ENCODE measurements at regions not wholly inside any gene's neighbourhood (a gene's known extent, or its start where the extent isn't known, plus 50 kb on each side); places are given as distances from the start of the nearest gene placed in this dataset.

GRCh38 chr4:26106776-26107175 lies 192.8 kb downstream of the SMIM20 start:
- ChIA-PET SMC1A (ENCODE audit: uncharacterized antibody, unreplicated experiment) (interaction anchor here (0.6 to 1.4 kb wide), 3 partner anchors 9 to 161 kb away, joined by 3 read pairs; no protein-coding TSS in a partner anchor), POLR2A (no interaction called here), RAD21 (ENCODE audit: unreplicated experiment) (interaction anchor here (1.0 kb wide), 1 partner anchor 17 kb away, joined by 3 read pairs; no protein-coding TSS in a partner anchor), CTCF (interaction anchor here (1.7 kb wide), 1 partner anchor 12 kb away, joined by 4 read pairs; no protein-coding TSS in a partner anchor)
- Histone ChIP-seq H3K36me3 (ENCODE audit: control insufficient read depth in 2 of 2, insufficient read depth in 2 of 2, low read length in 1 of 2) (no peaks in the 10 kb centered on the region), H3K9ac (ENCODE audit: control insufficient read depth, insufficient read depth, low read length) (no peak overlapping the region), H4K20me1 (ENCODE audit: control insufficient read depth, insufficient read depth) (no peaks in the 10 kb centered on the region), H3K79me2 (ENCODE audit: control insufficient read depth, insufficient read depth, low read length) (no peaks in the 10 kb centered on the region), H2AFZ (ENCODE audit: control insufficient read depth, low read depth, low read length) (no peak overlapping the region), H3K27me3 (replicated peaks in 1 of 2; ENCODE audit: control insufficient read depth in 2 of 2, insufficient read depth in 2 of 2, low read length in 1 of 2) (no peaks in the 10 kb centered on the region), H3K27ac (ENCODE audit: control insufficient read depth, insufficient read depth) (no peak overlapping the region), H3K4me2 (ENCODE audit: control insufficient read depth, insufficient read depth) (no peak overlapping the region), H3K4me1 (ENCODE audit: control insufficient read depth, insufficient read depth, low read length) (no peaks in the 10 kb centered on the region), H3K9me3 (replicated peaks; ENCODE audit: control insufficient read depth, insufficient read depth, low read length) (peaks cover 3% of the 10 kb centered on the region; the same call in 2 of the 3 replicates), H3K4me3 (no peak overlapping the region)
- FAIRE-seq (no peak), ATAC-seq (no peak), DNase-seq (ENCODE audit: low read depth, low spot score) (no peak)
- in situ Hi-C loops (cut with MboI) (no loop called here), intact Hi-C loops (cut with micrococcal nuclease; ENCODE audit: unreplicated experiment) (no loop called here)
- no TSS peak for BruUV-seq (replicated peaks)
- TF ChIP-seq, protein P1, sequence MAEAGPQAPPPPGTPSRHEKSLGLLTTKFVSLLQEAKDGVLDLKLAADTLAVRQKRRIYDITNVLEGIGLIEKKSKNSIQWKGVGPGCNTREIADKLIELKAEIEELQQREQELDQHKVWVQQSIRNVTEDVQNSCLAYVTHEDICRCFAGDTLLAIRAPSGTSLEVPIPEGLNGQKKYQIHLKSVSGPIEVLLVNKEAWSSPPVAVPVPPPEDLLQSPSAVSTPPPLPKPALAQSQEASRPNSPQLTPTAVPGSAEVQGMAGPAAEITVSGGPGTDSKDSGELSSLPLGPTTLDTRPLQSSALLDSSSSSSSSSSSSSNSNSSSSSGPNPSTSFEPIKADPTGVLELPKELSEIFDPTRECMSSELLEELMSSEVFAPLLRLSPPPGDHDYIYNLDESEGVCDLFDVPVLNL (IDR thresholded peaks at IDR 0.05; ENCODE audit: low read depth, low read length), result no peak
- TF ChIP-seq DPF2 (IDR thresholded peaks at IDR 0.05), result no peak
- no peak for TF ChIP-seq NRF1 (conservative IDR thresholded peaks at IDR 0.05; ENCODE audit: low read depth, low read length)
- TF ChIP-seq YY1 (IDR thresholded peaks at IDR 0.05; ENCODE audit: low read depth, low read length), result no peak
- TF ChIP-seq, protein P2, sequence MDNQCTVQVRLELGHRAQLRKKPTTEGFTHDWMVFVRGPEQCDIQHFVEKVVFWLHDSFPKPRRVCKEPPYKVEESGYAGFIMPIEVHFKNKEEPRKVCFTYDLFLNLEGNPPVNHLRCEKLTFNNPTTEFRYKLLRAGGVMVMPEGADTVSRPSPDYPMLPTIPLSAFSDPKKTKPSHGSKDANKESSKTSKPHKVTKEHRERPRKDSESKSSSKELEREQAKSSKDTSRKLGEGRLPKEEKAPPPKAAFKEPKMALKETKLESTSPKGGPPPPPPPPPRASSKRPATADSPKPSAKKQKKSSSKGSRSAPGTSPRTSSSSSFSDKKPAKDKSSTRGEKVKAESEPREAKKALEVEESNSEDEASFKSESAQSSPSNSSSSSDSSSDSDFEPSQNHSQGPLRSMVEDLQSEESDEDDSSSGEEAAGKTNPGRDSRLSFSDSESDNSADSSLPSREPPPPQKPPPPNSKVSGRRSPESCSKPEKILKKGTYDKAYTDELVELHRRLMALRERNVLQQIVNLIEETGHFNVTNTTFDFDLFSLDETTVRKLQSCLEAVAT (IDR thresholded peaks at IDR 0.05), result no peak
- no peak for TF ChIP-seq SMAD5 (IDR thresholded peaks at IDR 0.05; ENCODE audit: low read depth)
- no peak for TF ChIP-seq CEBPZ (IDR thresholded peaks at IDR 0.05; ENCODE audit: low read depth, low read length)
- no peak for TF ChIP-seq ZZZ3 (IDR thresholded peaks at IDR 0.05; ENCODE audit: control insufficient read depth, insufficient read length, low read depth)
- no peak for TF ChIP-seq ZNF622 (IDR thresholded peaks at IDR 0.05)
- TF ChIP-seq RELA (IDR thresholded peaks at IDR 0.05; ENCODE audit: borderline replicate concordance, partially characterized antibody), result no peak
- no peak for TF ChIP-seq NR2C1 (IDR thresholded peaks at IDR 0.05)
- TF ChIP-seq, protein P3, sequence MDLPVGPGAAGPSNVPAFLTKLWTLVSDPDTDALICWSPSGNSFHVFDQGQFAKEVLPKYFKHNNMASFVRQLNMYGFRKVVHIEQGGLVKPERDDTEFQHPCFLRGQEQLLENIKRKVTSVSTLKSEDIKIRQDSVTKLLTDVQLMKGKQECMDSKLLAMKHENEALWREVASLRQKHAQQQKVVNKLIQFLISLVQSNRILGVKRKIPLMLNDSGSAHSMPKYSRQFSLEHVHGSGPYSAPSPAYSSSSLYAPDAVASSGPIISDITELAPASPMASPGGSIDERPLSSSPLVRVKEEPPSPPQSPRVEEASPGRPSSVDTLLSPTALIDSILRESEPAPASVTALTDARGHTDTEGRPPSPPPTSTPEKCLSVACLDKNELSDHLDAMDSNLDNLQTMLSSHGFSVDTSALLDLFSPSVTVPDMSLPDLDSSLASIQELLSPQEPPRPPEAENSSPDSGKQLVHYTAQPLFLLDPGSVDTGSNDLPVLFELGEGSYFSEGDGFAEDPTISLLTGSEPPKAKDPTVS (IDR thresholded peaks at IDR 0.05; ENCODE audit: low read depth, low read length), result no peak
- no peak for TF ChIP-seq ZNF217 (IDR thresholded peaks at IDR 0.05)
- TF ChIP-seq KAT2A (conservative IDR thresholded peaks at IDR 0.05; ENCODE audit: control insufficient read depth, low read depth, low read length), result no peak
